ENCODE measurements at regions not wholly inside any gene's neighbourhood (a gene's known extent, or its start where the extent isn't known, plus 50 kb on each side); places are given as distances from the start of the nearest gene placed in this dataset.

- no peak for TF ChIP-seq ZFX (IDR thresholded peaks at IDR 0.05; ENCODE audit: borderline replicate concordance)
- no peak overlapping the region for H3K27ac ChIP-seq
These were observed 143.6 kb upstream of the TMEM170B start for GRCh38 chr6:11393713-11394627.

DNA sequence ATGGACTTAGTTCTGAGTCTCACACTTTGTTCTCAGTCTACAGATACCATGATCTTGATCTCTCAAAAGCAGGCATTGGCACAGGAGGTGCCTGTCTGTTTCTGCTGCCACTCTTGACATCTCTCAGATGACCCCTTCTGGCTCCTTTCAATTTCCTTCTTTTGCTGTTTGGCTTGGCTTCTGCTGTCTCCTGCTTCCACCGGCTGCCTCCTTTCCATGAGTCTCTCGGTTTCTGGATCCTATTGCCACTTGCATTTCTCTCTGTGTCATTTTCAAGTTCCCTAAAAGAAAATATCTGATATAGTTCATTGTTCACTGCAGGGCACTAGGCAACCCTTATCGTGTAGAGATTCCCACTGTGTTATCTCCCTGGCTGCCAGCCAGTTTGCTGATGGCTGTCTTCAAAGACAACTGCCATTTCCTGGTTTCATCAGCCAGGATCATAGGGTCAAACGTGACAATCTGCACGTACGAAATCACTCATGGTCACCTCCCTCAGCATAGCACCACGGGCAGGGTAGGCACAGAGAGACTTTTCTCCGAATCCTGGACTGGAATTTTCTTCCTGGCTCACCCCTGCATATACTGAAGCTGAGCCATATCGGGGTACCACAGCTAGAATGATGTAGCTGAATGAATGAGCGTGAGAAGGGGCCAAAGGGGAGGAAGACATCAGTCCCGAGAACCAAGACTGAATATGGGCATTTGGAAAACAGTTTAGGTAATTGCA is 144.6 kb upstream of the TMEM170B start:
- TF ChIP-seq CTCF (IDR thresholded peaks at IDR 0.05) (no peak), ZFX (IDR thresholded peaks at IDR 0.05; ENCODE audit: borderline replicate concordance) (no peak)
- H3K27ac ChIP-seq = no peak overlapping the region

DNA sequence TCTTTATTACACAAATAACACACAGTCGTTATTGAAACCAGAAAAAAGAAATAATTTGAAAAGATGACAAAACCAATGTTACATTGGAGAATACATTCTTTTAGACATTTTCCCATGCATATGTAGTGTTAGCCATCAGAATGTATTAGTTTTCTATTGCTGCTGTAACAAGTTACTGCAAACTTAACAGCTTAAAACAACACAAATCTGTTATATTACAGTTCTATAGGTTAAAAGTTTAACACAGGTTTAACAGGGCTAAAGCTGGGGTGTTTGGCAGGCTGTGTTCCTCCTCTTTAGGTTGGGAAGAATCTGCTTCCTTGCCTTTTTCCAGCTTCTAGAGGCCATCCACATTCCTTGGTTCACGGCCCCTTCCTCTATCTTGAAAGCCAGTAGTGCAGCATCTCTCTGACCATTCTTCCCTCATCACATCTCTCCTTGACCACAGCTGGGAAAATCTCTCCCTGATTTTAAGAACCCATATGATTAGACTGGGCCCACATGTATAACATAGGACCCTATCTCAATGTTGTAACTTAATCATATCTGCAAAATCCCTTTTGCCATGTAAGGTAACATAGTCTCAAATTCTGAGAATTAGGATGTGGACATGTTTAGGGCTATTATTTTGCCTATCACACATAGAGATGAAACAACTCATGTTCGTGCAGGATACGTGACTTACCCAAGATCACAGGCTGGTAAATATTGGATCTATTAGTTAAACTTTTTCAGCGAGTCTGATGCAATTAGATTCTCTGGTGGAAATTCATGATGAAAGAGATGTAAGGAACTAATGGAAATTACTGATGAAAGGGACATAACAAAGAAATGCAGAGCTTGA is 145.4 kb upstream of the TMEM170B start:
- no peak for TF ChIP-seq ZFX (IDR thresholded peaks at IDR 0.05; ENCODE audit: borderline replicate concordance)
- no peak for TF ChIP-seq CTCF (IDR thresholded peaks at IDR 0.05)
- no peak overlapping the region for H3K27ac ChIP-seq

DNA sequence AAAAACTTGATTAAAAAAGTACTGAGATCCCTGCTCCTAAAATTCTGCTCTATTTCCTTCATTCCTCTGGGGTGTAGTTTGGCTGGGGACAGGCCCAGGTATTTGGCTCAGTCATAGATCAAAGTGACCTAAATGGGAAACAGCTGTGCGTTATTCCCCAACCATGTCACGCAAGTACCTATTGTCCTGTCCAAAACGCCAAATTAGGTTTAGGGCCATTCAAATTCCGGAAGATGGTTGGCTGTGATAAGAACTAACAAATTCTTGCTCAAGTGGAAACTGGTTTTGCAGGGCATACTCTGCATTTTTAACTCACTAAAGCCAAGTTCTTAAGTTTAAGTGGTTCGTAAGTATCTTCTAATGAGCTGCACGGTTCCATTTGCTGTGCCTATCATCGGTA is 147.6 kb upstream of the TMEM170B start:
- no peak overlapping the region for H3K27ac ChIP-seq
- TF ChIP-seq ZFX (IDR thresholded peaks at IDR 0.05; ENCODE audit: borderline replicate concordance) (no peak), CTCF (IDR thresholded peaks at IDR 0.05) (no peak)

GRCh38 chr6:11388983-11389944 is 148.3 kb upstream of the TMEM170B start:
- TF ChIP-seq ZFX (IDR thresholded peaks at IDR 0.05; ENCODE audit: borderline replicate concordance) = no peak
- no peak for TF ChIP-seq CTCF (IDR thresholded peaks at IDR 0.05)
- H3K27ac ChIP-seq = no peak overlapping the region

DNA sequence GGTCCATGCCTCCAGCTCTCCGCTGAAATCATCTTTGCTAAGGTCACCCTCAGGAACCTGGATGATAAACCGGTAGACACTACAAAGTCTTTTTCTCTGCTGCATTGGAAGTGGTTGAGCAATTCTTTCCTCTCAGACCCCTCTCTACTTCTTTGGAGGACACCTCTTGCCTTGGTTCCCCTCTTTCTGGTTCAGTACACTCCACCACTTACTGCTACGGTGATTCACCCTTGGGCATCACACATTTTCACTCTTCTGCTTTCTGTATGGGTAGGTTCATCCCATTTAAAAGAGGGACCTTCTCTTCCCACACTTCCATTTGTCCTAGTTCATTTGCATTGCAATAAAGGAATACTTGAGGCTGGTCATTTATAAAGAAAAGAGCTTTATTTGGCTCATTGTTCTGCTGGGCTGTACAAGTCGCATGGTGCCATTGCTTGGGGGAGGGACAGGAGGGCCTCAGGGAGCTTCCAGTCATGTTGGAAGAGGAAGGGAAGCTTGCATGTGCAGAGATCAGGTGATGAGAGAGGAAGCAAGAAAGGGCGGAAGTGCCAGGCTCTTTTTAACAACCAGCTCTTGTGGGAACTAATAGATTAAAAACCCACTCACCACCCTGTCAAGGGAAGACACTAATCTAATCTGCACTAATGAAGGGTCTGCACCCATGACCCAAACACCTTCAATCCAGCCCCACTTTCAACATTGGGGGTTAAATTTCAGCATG is 149.7 kb upstream of the TMEM170B start:
- no peak overlapping the region for H3K27ac ChIP-seq
- no peak for TF ChIP-seq ZFX (IDR thresholded peaks at IDR 0.05; ENCODE audit: borderline replicate concordance)
- no peak for TF ChIP-seq CTCF (IDR thresholded peaks at IDR 0.05)
